ENCODE measurements at regions not wholly inside any gene's neighbourhood (a gene's known extent, or its start where the extent isn't known, plus 50 kb on each side); places are given as distances from the start of the nearest gene placed in this dataset.

DNA sequence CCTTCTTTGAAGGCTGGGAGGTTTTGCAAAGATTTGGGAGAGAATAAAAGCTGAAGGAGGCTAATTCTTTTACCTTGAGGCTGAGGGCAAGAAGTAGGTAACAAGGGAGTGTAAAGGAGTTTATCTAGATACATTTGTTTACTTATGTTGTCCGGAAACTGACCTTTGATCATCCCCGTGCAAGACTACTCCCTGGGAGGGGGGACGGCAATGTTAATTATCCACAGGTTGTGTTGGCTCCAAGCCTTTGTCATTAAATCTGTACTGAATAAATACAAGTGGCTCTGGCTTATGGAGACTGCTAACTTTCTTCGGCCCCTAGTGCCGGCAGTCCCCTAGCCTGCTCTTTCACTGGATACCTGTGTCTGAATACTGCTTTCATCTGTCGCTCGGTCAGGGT, 1250.6 kb upstream of the LRRTM3 start:
- no peak for DNase-seq (ENCODE audit: low read depth)

DNA sequence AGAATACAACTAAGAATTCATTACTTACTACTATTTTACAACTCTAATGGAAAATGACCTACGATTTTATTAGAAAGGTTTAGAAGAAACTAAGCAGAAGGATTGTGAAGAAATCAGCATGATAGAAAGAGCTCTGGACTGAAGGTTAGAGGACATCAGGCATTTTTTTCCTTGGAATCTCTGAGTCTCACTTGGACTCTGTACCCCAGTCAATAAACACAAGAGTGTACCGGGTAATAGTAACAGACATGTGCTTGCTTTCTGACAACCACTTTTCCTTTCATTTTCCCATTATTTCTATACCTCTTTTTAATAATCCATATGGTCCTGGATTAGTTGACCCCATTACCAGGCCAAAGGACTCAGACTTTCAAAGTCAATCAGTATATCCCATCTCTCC, 1240.9 kb upstream of the LRRTM3 start:
- no peak for DNase-seq (ENCODE audit: low read depth)

DNA sequence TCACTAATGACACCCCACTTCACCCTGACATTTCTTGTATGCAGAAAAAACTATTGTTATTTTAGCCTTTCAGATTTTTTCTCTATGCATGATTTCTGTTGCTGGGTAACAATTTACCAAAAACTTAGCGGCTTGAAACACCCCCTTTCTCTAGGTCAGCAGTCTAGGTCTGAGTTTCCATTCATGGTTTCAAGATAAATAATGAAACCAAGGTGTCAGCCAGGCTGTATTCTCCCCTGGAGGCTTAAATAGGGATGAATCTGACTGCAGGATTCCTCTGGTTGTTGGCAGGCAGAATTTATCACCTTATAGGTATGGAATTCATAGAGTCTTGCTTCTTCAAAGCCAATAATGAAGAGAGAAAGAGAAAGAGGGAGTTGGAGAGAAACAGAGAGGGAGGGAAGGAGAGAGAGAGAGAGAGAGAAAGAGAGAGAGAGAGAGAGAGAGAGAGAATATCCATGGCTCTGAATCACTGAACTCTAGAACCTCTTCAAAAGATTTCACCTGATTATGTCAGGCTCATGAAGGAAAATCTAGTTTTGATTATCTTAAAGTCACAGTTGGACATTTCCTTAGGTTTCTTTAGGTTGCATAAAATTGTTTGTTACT, 1224.6 kb upstream of the LRRTM3 start:
- no peak for DNase-seq (ENCODE audit: low read depth)

DNA sequence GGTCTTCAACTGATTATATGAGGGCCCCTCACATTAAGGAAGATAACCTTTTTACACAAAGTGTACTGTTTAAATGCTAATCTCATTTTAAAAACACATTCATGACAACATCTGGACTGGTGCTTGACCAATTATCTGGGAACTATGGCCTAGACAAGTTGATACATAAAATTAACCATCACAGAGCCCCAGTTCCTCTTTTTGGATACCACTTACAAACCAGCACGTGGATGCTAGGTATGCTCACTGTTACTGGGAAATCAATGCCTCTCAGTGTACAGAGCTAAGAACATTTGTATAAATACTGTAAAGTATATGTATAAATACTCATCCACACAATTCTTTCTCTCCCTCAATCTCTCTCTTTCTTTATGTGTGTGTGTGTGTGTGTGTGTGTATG, 1217.8 kb upstream of the LRRTM3 start:
- DNase-seq (ENCODE audit: low read depth) = no peak

DNA sequence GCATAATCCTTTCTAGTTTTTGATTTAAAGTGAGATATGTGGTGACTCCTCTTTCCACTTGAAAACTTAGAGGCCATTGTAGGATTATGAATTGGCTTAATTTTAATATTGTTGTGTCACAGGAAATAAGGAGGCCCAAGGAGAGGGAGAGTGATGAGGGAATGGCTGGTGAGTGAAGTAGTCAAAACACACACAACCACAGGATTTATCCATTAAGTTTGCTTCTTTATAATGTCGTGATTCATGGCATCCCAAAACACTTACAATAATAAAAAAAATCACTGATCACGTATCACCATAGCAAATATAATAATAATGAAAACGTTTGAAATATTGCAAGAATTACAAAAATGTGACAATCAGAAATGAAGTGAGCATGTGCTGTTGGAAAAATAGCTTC, 1215.5 kb upstream of the LRRTM3 start:
- DNase-seq (ENCODE audit: low read depth) = no peak

DNA sequence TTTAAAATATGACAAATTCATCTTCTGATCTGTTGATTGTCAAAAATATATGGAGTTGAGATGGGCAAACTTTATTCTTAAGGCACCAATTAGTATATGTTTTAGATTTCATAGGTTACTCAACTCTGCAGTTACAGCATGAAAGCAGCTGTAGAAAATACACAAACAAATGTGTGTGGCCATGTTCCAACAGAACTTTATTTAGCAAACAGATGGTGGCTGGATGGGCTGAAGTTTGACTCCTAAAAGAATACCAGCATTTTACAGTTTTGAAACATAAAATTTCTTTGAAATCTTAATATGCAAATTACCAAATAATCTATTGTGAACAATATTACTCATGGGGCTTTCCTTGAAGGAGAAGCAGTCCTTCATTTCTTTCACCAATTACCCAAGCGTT, 1206.0 kb upstream of the LRRTM3 start:
- no peak for DNase-seq (ENCODE audit: low read depth)

DNA sequence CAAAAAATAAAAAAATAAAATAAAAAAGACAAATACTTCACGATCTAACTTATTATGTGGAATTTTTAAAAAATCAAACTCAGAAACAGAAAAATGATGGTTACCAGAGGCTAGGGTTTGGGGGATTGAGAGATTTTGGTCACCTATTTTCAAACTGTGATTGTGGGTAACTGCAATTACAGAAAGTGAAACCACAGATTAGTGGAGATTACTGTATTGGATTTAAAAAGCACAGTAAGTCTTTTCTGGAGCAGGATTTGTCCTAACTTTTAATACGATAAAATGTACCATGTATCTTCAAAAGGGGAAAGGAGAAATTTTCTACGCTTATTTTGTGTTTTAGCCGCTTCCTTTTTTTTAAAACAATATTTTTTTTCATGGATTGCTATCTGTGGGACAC, 1204.9 kb upstream of the LRRTM3 start:
- DNase-seq (ENCODE audit: low read depth) = no peak

DNA sequence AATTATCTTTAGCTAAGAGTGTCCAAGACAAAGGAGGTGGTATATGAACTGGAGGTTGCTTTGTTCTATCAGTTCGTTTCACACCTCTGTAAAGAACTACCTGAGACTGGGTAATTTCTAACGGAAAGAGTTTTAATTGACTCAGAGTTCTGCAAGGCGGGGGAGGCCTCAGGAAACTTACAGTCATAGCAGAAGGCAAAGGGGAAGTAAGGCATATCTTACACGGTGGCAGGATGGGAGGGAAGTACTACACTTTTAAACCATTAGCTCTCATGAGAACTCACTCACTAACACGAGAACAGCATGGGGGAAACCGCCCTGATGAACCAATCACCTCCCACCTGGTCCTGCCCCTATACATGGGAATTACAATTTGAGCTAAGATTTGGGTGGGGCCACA, 1202.3 kb upstream of the LRRTM3 start:
- DNase-seq (ENCODE audit: low read depth) = no peak

DNA sequence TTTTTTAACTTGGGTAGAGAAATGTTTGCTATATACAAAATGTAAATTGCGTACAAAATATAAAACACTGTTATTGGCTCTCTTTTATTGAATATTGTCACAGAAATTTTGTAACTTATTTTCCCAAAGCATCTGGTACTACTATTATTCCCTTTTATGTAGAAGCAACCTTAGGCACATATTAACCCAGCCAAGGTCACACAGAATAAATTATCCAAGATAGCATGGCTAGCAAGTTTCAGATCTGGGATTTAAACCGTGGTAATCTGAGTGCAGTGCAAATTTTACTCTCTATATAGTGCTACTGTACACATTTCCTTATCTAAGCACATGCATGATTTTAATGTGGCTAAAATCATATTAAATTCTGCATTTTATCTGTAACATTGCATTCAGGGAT, 1190.5 kb upstream of the LRRTM3 start:
- no peak for DNase-seq (ENCODE audit: low read depth)

DNA sequence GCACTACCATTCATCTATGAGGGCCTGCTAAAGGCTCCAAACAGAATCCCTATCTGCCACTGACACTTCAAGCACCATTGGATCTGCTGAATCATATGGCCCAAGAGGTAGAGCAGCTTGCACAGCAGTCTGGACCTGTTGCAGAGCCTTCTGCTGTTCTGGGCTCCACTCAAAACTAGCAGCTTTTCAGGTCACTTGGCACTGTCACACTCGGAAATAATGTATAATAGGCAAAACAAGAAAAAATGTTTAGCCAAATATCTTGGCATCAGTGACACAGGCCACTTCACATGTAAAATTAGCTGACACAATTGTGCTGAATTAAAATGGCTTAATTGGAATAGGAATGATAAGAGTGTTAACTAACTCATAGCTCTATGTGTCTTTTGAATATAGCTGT, 1182.9 kb upstream of the LRRTM3 start:
- DNase-seq (ENCODE audit: low read depth) = no peak

DNA sequence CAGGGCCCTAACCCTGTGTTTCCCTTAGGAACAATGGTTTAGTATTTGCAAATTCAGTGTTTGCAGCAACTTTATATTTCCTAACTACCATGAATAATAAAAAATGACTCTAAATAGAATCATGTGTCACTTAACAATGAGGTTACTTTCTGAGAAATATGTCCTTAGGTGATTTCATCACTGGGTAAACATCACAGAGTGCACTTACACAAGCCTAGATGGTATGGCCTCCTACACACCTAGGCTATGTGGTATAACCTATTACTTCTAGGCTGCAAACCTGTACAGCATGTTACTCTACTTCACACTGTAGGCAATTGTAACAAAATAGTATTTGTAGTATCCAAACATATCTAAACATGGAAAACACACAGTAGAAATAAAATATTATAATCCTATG, 1174.6 kb upstream of the LRRTM3 start:
- no peak for DNase-seq (ENCODE audit: low read depth)

DNA sequence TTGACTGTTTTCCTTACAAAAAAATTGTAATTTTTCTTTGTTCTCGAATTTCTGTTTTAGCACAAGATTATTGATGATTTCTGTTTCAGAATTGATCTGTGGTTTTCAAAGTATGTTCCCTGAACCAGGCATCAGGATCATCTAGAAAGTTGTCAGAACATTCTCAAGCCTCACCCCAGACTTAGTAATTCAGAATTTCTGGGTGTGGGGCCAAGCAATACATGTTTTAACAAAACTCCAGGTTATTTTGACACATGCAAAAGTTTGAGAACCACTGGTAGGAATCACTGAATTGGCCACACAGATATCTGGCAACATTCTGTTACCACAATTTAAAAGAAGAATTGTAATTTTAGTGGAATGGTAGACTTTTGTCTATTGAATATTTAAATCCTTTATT, 1173.9 kb upstream of the LRRTM3 start:
- DNase-seq (ENCODE audit: low read depth) = no peak

DNA sequence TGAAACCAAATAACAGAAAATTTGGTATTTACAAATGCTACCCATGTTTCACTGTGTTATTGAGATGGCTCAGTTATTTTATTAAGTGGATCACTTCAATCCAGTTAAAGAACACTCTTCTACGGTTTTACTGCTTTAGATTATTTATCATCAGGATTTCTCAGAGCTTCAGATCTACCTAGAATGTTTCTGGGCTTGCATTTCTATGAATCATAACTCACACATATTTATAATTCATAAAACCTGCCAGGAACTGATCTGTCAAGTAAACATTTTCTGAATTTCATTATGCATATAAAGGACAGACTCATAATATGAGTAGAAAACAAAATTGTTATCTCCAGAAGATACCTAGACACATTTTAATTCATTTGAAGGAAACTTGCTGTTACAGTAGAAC, 1172.3 kb upstream of the LRRTM3 start:
- no peak for DNase-seq (ENCODE audit: low read depth)

DNA sequence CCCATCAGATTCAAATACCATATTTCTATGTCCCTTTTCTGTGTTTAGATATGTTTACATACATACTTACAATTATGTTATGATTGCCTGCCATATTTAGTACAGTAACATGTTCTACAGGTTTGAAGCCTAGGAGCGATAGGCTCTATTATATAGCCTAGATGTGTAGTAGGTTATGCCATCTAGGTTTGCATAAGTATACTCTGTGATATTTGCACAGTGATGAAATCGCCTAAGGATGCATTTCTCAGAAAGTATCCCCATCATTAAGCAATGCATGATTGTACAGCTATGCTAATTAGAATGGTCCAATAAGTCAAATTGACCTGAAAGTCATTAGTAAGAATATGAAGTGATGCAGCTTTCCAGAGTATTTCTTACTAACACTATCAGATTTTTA, 1171.7 kb upstream of the LRRTM3 start:
- no peak for DNase-seq (ENCODE audit: low read depth)

DNA sequence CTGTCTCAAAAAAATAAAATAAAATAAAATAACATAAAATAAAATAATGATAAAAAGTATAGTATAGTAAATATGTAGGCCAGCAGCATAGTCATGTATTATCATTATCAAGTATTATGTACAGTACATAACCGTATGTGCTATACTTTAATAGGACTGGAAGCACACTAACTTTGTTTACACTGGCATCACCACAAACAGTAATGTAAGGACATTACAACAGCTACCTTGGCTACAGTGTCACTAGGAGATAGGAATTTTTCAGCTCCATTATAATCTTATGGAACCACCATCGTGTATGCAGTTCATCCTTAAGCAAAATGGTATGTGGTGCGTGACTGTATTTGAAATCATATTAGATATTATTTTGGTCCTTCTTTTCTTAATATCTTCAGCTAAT, 1163.5 kb upstream of the LRRTM3 start:
- no peak for DNase-seq (ENCODE audit: low read depth)

DNA sequence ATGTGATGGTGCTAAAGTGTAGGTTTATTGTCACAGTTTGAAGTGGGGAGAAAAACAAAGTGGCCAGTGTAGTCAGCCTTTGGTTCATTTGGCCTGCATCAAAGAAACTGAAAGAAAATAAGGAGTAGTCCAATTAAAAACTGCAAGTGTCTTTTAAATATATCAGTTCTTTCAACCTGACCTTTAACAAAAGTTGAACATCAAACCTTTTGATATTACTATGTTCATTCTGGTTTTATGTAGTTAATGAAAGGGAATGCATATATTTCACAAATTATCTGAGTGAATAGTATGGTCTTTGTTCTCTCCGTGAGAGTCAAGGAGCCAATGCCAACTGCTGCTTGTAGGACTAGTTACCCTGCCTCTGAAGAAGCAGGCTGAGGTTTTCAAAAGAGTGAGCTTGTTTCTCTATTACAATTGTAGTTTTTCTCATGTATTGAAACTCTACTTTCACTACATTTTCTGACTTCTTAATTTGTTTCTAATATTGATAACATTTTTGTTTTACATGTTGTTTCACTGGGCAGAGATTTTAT, 1160.8 kb upstream of the LRRTM3 start:
- no peak for DNase-seq (ENCODE audit: low read depth)

DNA sequence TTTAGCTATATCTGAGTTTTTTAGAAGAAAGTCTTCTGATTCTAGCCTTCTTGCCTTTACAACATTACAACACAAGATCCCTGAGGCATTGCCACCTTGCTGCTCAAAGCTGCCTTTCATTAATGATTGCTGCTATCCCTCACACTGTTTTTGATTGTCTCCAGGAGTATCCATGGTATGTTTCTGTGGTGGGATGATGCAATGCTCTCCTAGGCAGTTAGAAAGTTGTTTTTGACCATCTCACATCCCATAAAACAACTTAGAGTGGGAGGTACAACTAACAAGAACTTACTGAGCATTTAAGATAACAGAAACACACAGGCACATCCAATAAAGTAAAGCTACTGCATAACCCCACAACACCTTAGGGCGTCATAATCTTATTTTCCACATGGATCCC, 1156.0 kb upstream of the LRRTM3 start:
- DNase-seq (ENCODE audit: low read depth) = no peak

DNA sequence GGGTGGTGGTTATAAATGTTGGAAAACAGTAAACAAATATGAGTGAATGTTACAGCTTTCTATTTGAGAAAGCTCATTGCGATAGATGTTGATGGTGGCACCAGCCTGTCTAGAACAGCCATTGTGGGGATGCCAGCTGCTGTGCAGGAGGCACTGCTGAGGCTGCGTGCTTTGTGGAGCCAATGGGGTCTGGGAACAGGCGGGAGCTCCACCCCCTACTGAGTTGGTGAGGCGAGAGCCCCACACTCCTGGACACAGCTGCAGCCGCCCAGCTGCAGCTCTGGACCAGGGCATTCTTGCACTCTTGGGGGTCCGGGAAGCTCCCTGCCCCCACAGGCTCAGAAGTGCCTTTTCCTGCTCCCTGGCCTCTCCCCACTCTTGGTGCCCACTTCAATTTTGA, 1147.1 kb upstream of the LRRTM3 start:
- no peak for DNase-seq (ENCODE audit: low read depth)

DNA sequence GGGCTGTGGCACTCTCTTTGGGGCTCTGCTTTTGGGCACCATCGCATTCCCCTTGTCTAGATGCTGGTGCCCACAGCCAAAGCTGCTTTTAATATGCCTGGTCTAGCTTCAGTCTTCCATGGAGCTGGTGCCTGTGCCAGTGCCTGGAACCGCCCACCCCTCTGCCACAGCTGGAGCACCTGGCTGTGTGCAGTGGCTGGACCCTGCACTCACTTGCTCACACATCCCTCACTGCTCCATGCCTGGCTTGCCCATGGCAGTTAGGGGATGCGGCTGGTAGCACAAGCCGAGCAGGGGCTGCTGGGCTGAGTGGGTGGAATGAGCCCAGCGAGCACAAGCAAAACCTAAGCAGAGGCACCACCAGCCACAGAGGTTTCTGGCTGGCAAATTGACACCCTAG, 1145.9 kb upstream of the LRRTM3 start:
- DNase-seq (ENCODE audit: low read depth) = no peak

DNA sequence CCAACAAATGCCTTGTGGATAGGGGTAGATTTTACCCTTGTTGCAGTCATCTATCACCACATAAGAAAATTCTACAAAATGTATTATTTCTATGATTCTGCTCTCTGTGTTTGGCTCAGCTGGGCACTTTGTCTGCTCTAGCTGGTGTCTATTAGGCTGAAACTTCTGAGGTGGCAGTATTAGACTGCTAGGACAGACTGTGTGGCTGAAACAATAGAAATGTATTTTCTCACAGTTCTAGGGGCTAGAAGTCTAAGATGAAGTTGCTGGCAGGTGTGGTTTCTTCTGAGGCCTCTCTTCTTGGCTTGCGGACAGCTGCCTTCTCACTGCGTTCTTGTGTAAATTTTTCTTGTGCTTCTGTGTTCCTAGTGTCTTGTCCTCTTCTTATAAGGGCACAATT, 1139.6 kb upstream of the LRRTM3 start:
- DNase-seq (ENCODE audit: low read depth) = no peak

DNA sequence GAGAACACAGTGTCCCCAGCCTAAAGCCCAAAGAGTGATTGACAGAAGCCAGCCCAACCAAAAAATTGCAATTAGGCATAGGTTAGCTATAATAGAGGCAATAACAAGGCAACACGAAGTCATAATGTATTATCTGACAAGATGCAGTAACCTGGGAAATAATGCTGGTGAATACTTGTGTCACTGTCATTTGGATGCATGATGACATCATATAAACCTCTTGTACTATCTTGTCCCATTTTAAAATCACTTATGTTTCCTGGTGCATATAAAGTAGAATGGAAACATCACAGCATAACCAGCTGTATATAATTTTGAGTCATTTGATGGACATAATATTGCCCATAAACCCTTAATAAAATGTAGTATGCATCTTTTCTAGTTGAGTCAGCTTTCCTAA, 1138.3 kb upstream of the LRRTM3 start:
- no peak for DNase-seq (ENCODE audit: low read depth)

DNA sequence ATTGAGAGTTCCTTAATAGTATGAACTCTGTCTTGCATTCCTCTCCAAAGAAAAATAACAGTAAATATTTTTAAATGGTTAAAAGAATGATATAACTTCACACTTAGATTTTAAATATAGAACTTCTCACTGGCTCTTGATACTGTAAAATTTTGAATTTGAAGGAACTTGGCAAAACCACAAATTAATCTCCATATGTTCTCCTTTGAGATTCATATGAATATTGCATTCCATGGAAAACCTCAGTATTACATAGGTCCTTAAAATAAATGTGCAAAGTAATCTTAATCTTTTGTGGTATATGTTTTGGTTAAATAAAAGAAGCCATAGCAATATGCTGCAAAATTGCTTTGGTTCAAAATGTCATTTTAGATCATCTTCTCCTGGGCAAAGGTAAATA, 1137.6 kb upstream of the LRRTM3 start:
- no peak for DNase-seq (ENCODE audit: low read depth)

DNA sequence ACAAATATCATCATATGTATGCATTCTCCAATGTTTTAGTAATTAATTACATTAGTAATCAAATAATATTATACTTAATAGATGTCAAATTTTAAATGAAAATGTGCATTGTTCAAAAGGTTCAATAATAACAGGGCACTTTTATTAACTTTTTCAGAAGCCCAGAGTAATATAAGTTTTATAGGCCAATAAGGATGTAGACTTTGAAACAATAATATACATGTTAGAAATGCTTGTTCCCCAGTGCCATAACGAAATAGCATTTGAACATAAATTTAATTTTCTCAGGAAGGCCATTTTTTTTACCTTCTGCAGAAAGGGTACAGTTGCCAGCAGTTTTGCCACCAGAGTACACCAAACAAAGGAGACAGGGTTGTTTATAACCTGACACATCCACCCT, 1133.9 kb upstream of the LRRTM3 start:
- no peak for DNase-seq (ENCODE audit: low read depth)

DNA sequence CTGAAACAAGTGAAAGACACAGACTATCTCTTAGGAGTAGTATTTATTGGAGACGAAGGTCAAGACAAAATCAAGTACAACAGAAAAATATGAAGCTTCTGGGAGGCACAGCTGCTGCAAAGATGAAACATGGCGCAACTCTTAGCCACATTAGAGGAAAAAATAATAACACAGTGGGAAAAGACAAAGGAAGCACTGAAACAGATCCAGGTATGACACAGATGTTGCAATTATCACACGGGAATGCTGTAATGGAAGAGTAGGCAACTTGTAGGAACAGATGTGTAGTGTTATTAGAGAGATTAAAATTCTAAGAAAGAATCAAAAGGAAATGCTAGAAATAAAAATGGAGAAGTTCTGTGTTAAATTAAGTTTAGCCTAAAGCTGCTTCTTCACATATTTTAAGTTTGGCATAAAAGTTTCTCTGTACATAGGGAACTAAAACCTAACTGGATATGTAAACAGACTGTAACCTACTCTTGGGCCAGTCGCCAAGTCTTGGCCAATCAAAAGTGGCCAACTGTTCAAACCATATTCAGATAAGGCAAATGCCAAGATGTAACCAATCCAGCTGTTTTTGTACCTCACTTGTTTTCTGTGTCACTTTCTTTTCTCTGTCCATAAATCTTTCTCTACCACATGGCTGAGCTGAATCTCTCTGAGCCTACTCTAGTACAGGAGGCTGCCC, 1132.0 kb upstream of the LRRTM3 start:
- no peak for DNase-seq (ENCODE audit: low read depth)

All from stimulated activated CD8-positive, alpha-beta memory T cell treated with anti-CD3 and anti-CD28 coated beads, Interleukin-7, amount 100 ng/mL, for 24 hours (primary cell).